Hepatocyte (in vitro differentiated cells): ENCODE measurements at regions not wholly inside any gene's neighbourhood (a gene's known extent, or its start where the extent isn't known, plus 50 kb on each side); places are given as distances from the start of the nearest gene placed in this dataset.
A peak's percentile ranks its signal among the peaks of the same experiment; 100 is the strongest.

Experiments used
- DNase-seq: peaks from one replicate; pipeline ENCODE4 v3.0.0-alpha.2; 2016; ENCODE audit warnings: low spot score
- H2AFZ ChIP-seq: fragments of 200-600 bp; sonication (generic); 2 replicates; pipeline ENCODE4 v1.6.0; 2016; ENCODE audit warnings: antibody characterized with exemption, mild to moderate bottlenecking
- H3K27ac ChIP-seq: fragments of 200-600 bp; sonication (generic); 2 replicates; pipeline ENCODE4 v1.5.1; 2016; ENCODE audit warnings: mild to moderate bottlenecking
- H3K27me3 ChIP-seq: fragments of 200-600 bp; sonication (generic); 2 replicates; pipeline ENCODE4 v1.6.1; 2016
- H3K36me3 ChIP-seq: fragments of 200-600 bp; sonication (generic); replicated peaks from 2 replicates; pipeline ENCODE4 v1.5.1; 2016; ENCODE audit warnings: low read depth; ENCODE audit not compliant: insufficient read depth
- H3K4me1 ChIP-seq: fragments of 200-600 bp; sonication (generic); 2 replicates; pipeline ENCODE4 v1.5.1; 2016; ENCODE audit warnings: mild to moderate bottlenecking, moderate library complexity; ENCODE audit not compliant: insufficient read depth
- H3K4me2 ChIP-seq: fragments of 200-600 bp; sonication (generic); 2 replicates; pipeline ENCODE4 v1.6.0; 2016
- H3K4me3 ChIP-seq: fragments of 200-600 bp; sonication (generic); 2 replicates; pipeline ENCODE4 v1.5.1; 2016; ENCODE audit warnings: mild to moderate bottlenecking
- H3K79me2 ChIP-seq: fragments of 200-600 bp; sonication (generic); 2 replicates; pipeline ENCODE4 v1.6.0; 2017; ENCODE audit warnings: mild to moderate bottlenecking
- H3K9me2 ChIP-seq: fragments of 200-600 bp; sonication (generic); replicated peaks from 2 replicates; pipeline ENCODE4 v1.6.0; 2017; ENCODE audit warnings: mild to moderate bottlenecking; ENCODE audit not compliant: insufficient read depth
- H3K9me3 ChIP-seq: fragments of 200-600 bp; sonication (generic); 2 replicates; pipeline ENCODE4 v1.5.1; 2016; ENCODE audit warnings: low read depth, mild to moderate bottlenecking
- H4K20me1 ChIP-seq: fragments of 200-600 bp; sonication (generic); 2 replicates; pipeline ENCODE4 v1.6.0; 2016; ENCODE audit warnings: mild to moderate bottlenecking; ENCODE audit not compliant: insufficient read depth, poor library complexity, severe bottlenecking
- EZH2 ChIP-seq: fragments of 200-600 bp; sonication (generic); IDR thresholded peaks from 2 replicates; pipeline ENCODE4 v1.6.1; 2016; ENCODE audit warnings: antibody characterized with exemption, mild to moderate bottlenecking, borderline replicate concordance
- EZH2phosphoT487 ChIP-seq: fragments of 200-600 bp; sonication (generic); IDR thresholded peaks from one replicate; pipeline ENCODE4 v1.6.1; 2018; ENCODE audit warnings: antibody characterized with exemption, mild to moderate bottlenecking, low read depth, moderate library complexity; ENCODE audit not compliant: unreplicated experiment, severe bottlenecking
- WGBS: methylation state at CpG from one replicate; pipeline ENCODE4 v1.1.6; 2016; ENCODE audit warnings: low lambda C conversion rate; ENCODE audit errors: missing lambda C conversion rate; 5-methylcytosine and 5-hydroxymethylcytosine counted together
- TF ChIP-seq, protein P1 (sequence below): fragments of 200-600 bp; sonication (generic); IDR thresholded peaks from 2 replicates; pipeline ENCODE4 v1.5.1; 2016; ENCODE audit warnings: antibody characterized with exemption, mild to moderate bottlenecking; ENCODE audit not compliant: poor library complexity

DNA sequence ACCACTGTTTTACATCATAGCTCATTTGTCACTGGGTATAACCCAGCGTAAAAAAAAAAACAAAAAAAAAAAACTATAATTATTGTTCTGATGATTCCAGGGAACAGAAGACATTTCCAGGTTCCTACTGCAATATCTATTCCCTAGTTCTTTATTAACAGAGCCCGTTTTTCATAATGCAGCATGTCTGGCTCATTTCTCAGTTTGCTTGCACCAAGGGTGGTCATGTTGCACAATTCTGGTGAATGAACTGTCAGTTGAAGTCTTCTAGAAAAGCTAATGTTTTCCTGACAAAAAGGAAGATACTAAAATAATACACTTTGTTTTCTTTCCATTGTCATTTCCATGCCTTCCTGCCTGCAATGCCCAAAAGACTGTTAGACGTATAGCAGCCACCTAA, 180.1 kb downstream of the RDH14 start:
- H3K9me2 ChIP-seq = no peaks in the 10 kb centered on the region
- H3K36me3 ChIP-seq = no peaks in the 10 kb centered on the region
- no peak overlapping the region for H3K4me3 ChIP-seq
- H3K9me3 ChIP-seq = no peaks in the 10 kb centered on the region
- H3K27ac ChIP-seq = no peak overlapping the region
- WGBS = 87% methylated on average over 3 of the region's 3 CpGs
- TF ChIP-seq EZH2 (no peak), EZH2phosphoT487 (no peak)
- TF ChIP-seq, protein P1, sequence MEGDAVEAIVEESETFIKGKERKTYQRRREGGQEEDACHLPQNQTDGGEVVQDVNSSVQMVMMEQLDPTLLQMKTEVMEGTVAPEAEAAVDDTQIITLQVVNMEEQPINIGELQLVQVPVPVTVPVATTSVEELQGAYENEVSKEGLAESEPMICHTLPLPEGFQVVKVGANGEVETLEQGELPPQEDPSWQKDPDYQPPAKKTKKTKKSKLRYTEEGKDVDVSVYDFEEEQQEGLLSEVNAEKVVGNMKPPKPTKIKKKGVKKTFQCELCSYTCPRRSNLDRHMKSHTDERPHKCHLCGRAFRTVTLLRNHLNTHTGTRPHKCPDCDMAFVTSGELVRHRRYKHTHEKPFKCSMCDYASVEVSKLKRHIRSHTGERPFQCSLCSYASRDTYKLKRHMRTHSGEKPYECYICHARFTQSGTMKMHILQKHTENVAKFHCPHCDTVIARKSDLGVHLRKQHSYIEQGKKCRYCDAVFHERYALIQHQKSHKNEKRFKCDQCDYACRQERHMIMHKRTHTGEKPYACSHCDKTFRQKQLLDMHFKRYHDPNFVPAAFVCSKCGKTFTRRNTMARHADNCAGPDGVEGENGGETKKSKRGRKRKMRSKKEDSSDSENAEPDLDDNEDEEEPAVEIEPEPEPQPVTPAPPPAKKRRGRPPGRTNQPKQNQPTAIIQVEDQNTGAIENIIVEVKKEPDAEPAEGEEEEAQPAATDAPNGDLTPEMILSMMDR = no peak
- no peak overlapping the region for H2AFZ ChIP-seq
- H3K4me1 ChIP-seq = no peaks in the 10 kb centered on the region
- no peak overlapping the region for H3K4me2 ChIP-seq
- H4K20me1 ChIP-seq = no peaks in the 10 kb centered on the region
- H3K79me2 ChIP-seq = no peaks in the 10 kb centered on the region
- DNase-seq = no peak
- no peaks in the 10 kb centered on the region for H3K27me3 ChIP-seq

GRCh38 chr2:18379870-18380269, 180.6 kb downstream of the RDH14 start:
- Histone ChIP-seq H3K9me3 (no peaks in the 10 kb centered on the region), H3K36me3 (no peaks in the 10 kb centered on the region), H3K27ac (no peak overlapping the region), H3K27me3 (no peaks in the 10 kb centered on the region), H3K4me1 (no peaks in the 10 kb centered on the region), H3K9me2 (no peaks in the 10 kb centered on the region), H3K4me2 (no peak overlapping the region), H4K20me1 (no peaks in the 10 kb centered on the region), H2AFZ (no peak overlapping the region), H3K79me2 (no peaks in the 10 kb centered on the region), H3K4me3 (no peak overlapping the region)
- WGBS = 68% methylated on average over 7 of the region's 7 CpGs
- no peak for DNase-seq
- TF ChIP-seq EZH2phosphoT487 (no peak), EZH2 (no peak)
- TF ChIP-seq, protein P1 = no peak

DNA sequence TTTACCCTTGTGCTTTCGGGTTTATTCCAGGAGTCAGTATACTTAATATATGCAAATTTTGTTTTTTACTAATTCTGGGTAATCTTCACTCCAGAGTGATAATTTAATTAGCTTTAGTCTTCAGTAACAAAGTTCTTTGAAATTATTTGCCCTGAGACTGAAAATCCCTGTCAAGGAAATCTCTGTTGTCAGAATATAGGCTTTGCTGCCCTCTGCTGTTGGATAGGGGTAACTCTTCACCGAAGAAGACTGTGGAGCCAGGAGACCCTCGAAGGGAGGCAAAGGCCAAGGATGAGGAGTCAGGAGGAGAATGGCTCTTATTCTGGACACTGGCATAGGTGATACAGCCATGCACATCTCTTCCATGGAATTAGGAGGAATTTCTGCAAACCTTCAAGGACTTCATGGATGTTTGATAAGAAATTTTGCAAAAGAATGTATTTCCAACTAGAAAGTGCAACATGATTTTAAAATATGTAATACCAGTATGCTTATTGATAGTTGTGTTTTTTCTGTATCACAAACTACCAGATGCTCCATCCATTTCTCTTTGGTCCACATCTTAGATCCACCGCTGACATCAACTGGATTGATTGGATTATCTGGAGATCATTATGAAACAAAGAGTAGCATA, 182.3 kb downstream of the RDH14 start:
- H3K9me2 ChIP-seq = no peaks in the 10 kb centered on the region
- no peaks in the 10 kb centered on the region for H3K36me3 ChIP-seq
- DNase-seq = peak; percentile 76
- no peaks in the 10 kb centered on the region for H3K9me3 ChIP-seq
- H3K27ac ChIP-seq = no peak overlapping the region
- H4K20me1 ChIP-seq = no peaks in the 10 kb centered on the region
- H2AFZ ChIP-seq = no peak overlapping the region
- TF ChIP-seq EZH2 = no peak
- TF ChIP-seq, protein P1 = peak; percentile 88
- TF ChIP-seq EZH2phosphoT487 = no peak
- WGBS = 31% methylated on average over 4 of the region's 4 CpGs
- H3K27me3 ChIP-seq = no peaks in the 10 kb centered on the region
- no peaks in the 10 kb centered on the region for H3K4me1 ChIP-seq
- H3K4me2 ChIP-seq = no peak overlapping the region
- no peaks in the 10 kb centered on the region for H3K79me2 ChIP-seq
- no peak overlapping the region for H3K4me3 ChIP-seq

- DNase-seq = no peak
- 84% methylated on average over 4 of the region's 4 CpGs for WGBS
- no peak overlapping the region for H3K4me2 ChIP-seq
- H3K36me3 ChIP-seq = no peaks in the 10 kb centered on the region
- no peak overlapping the region for H3K27ac ChIP-seq
- TF ChIP-seq EZH2phosphoT487 (no peak), EZH2 (no peak)
- TF ChIP-seq, protein P1 = no peak
- no peaks in the 10 kb centered on the region for H3K4me1 ChIP-seq
- no peaks in the 10 kb centered on the region for H3K9me3 ChIP-seq
- H3K27me3 ChIP-seq = no peaks in the 10 kb centered on the region
- no peak overlapping the region for H2AFZ ChIP-seq
- no peaks in the 10 kb centered on the region for H4K20me1 ChIP-seq
- H3K9me2 ChIP-seq = no peaks in the 10 kb centered on the region
- H3K79me2 ChIP-seq = no peaks in the 10 kb centered on the region
- H3K4me3 ChIP-seq = no peak overlapping the region
Measured at GRCh38 chr2:18376936-18377335, 183.5 kb downstream of the RDH14 start.
